Urothelium cell line (cell line): ENCODE measurements at regions not wholly inside any gene's neighbourhood (a gene's known extent, or its start where the extent isn't known, plus 50 kb on each side); places are given as distances from the start of the nearest gene placed in this dataset.

Experiments
- DNase-seq: peaks from one replicate; pipeline ENCODE4 v3.0.0; 2011; ENCODE audit warnings: low spot score, mixed read lengths
- FAIRE-seq: peaks from 2 replicates; lab custom pipeline; 2011; peaks lifted over from hg19 to GRCh38; lab: Jason Lieb, UNC

GRCh38 chr2:128466776-128467175 lies 148.1 kb upstream of the HS6ST1 start:
- no peak for FAIRE-seq

GRCh38 chr2:128467321-128467969 lies 148.8 kb upstream of the HS6ST1 start:
- FAIRE-seq: no peak

More at GRCh38 chr2:128466776-128467175, 148.1 kb upstream of the HS6ST1 start:
- no peak for DNase-seq

DNA sequence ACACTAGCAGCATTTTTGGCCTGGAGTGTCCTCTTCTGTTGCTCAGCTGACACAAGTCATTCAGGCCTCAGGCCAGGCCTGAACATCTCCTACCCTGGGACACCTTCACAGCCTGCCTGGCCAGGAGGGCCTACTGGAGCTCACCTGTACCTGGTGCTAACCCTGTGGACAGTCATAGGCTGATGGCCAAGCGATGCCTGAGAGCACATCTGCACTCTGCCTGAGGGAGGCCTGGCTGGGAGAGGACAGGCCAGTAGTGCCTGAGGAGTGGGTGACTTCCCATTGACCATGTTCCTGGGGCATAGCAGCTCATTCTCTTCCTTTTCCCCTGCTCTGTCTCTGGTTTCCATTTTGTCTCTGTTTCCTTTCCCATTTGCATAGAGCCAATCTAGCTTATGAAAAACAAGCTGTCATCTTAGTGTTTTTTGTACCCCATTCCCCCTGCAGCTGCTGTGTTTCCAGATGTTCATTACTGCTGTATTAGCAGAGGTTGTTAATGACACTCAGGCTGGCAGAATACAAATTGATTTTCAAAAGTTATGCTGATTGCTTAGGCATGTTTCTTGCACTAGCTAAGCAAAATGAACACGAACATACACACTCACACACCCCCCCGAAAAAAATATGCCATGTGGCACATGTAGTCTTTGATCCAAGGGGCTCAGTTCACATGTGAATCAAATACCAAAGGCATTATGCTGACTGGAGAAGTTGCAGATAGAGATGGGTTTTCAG lies 149.7 kb upstream of the HS6ST1 start:
- DNase-seq: no peak

More at GRCh38 chr2:128467321-128467969, 148.8 kb upstream of the HS6ST1 start:
- DNase-seq: no peak

GRCh38 chr2:128469203-128469602 lies 150.5 kb upstream of the HS6ST1 start:
- FAIRE-seq (peak; percentile 37), DNase-seq (peak; percentile 57)

More for the DNA sequence above, 149.7 kb upstream of the HS6ST1 start:
- FAIRE-seq: no peak

- FAIRE-seq (no peak), DNase-seq (no peak)
These were observed 151.2 kb upstream of the HS6ST1 start for GRCh38 chr2:128469875-128470274.

DNA sequence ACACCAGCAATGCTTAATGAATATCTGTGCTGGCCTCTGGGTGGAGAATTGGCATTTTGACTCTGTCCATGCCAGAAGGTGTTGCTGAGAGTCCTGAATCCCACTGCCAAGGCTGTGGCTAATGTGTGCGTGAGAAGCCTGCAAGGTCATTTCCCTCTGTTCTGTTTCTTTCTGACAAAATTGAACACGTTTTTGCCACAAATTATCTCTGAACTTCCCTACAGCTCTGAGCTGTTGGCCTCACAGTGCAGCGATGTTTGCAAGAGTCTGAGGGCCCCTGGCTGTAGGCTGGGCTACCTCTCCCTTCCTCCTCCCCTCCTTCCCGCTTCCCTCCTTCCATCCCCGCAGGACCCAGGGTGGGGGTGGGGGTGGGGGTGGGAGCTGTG lies 154.1 kb upstream of the HS6ST1 start:
- DNase-seq (no peak), FAIRE-seq (no peak)

DNA sequence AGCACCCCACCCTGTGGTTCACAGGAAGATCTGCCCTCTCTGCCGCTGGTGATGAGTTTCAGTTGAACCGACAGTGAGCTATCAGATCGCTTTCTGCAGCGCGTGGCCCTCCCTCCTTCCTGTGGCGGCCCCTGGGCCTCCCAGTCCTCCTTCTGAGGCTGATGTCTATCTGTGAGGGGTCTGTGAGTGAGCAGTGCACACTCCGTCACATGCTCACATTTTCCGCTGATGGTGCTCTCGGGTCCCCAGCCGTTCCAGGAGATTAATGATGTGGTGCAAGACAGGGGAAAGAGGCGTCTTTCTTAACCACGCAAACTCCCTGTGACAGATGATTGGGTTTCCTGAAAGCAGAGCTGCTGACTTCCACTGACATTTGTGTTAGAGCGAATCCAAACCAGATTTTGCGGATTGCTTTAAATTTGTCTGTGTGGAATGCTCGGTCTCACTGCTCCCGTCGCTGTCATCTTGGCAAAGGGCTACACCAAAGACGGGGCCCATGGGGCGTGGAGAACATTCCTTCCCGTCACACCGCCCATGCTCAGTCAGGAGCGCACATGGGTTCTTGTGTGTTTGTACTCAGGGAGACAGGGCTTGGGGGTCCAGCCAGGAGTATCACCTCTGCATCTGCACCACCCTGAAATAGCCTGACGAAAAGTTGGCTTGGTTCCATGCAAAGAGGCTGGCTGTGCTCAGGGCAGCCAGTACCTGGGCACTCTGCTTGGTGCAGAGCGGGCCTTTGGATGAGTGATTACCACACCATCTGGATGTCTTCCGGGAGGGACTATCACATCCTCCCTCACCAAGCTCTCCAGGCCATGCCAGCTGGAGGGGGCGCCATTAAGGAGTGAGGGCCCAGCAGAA lies 154.7 kb upstream of the HS6ST1 start:
- DNase-seq: no peak
- no peak for FAIRE-seq

DNA sequence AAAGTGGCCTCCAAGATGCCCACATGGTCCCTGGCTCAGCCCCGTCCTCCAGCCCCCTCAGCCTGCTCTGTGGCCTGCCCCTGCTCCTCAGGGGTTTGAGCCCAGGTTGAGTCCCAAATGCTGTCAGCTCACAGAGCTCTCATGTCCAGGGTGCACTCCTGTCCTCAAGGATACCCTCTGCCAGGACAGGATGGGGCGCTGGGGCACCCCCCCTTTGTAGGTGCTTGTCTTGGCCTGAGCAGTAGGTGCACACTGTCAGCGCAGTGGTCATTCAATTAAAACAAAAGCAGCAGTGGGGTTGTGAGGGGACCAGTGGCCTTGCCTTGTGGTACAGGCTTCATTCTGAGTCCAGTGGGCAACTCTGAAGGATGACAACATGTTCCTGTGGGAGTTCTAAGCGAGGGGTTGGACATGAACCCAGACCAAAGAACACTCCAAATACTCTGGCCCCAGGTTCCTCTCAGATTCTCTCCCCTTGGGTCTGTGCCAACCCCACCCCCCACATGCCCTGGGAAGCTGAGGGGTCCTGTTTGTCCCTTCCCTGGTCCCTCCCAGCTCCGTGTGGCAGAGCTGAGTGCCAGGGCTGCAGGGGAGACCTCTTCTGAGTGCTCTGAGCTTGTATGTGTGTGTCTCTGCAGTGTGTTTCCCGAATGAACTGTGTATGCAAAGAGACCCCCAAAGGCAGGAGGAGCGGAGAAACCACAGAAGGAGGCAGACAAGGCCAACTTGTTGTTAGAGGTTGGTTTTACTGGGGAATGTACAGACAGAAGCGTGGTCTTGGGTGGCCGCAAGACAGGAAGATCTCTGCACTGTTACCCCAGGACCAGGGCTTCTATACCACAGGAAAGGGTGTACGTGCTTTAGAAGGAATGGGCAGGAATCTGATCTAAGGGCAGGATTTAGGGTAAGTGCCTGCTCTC lies 155.6 kb upstream of the HS6ST1 start:
- FAIRE-seq: no peak
- DNase-seq: no peak

- no peak for DNase-seq
- no peak for FAIRE-seq
These were observed 156.3 kb upstream of the HS6ST1 start for GRCh38 chr2:128474962-128475361.

GRCh38 chr2:128475427-128476211 lies 157.0 kb upstream of the HS6ST1 start:
- FAIRE-seq: no peak
- DNase-seq: no peak

- DNase-seq (no peak), FAIRE-seq (no peak)
These were observed 158.6 kb upstream of the HS6ST1 start for GRCh38 chr2:128477026-128477820.

- no peak for DNase-seq
These were observed 159.2 kb upstream of the HS6ST1 start for GRCh38 chr2:128477891-128478290.

DNA sequence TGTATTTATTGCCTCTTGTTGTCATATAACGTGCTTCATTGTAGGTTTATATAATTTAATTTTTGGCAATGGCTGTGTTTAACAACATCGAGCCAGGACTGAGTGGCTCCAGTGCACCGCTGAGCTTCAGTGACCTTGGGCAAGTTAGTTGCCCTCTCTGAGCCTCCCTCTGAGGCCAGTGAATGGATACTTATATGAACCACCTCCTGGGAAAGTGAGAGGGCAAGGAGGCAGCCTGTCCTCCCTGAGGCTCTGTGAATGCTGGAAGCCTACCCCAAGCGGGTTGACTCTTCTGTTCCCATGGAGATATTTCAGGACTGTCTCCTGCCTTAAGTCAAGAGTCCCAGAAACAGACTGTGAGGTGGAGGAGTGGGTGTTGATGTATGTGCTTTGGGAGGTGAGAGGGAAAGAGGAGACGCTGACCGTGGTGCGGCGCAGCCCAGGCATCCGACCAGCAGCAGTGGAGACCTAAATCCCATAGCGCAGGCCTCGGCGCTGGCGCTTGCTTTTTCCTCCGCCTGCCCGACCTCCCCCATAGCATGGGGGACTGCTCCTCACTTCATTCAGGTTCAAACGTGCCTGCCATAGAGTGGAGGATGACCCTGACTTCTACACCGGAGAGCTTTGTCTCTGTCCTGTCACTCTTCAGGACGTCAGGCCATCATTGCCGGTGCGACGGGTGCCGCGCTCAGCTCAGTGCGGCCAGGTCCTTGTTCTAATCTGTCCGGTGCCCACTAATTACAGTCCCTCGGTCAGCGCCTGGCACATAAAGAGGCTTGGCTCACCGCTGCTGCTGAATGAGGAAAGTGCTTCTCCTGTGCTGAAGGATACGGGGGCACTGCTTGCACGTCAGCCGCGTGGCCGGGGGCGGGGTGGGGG lies 167.3 kb upstream of the HS6ST1 start:
- FAIRE-seq: no peak

More at GRCh38 chr2:128477891-128478290, 159.2 kb upstream of the HS6ST1 start:
- no peak for FAIRE-seq

DNA sequence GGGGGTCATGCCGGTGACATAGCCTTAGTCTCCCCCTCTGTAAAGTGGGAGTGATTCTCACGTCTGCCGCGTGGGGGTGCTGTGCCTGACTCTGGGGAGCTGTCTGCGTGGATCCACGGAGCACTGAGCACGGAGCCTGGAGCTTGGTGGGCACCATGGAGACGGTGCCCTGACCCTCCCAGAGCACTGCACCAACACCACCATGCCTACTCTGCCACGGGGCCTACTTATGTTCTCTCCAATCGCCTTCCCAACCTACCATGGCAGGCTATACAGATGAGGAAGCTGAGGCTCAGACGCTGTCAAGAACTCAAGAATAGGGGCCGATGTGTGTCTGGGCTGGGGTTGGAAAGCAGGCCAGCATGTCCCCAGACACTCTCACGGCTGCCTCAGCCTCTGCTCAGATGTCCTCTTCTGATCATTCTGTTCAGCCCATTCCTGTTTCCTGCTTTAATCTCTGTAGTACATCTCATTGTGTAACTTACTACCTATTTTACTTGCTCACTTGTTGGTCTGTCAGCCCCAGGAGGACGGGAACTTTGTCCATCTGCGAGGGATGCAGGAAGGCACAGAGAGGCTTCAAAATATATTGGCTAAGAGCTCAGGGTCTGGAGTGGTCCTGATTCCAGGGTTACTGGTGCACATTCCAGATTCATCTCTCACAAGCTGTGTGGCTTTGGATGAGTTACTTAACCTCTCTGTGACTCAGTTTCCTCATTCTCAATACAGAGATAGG lies 168.1 kb upstream of the HS6ST1 start:
- FAIRE-seq: no peak
- DNase-seq: no peak

More for the DNA sequence above, 167.3 kb upstream of the HS6ST1 start:
- DNase-seq: no peak

DNA sequence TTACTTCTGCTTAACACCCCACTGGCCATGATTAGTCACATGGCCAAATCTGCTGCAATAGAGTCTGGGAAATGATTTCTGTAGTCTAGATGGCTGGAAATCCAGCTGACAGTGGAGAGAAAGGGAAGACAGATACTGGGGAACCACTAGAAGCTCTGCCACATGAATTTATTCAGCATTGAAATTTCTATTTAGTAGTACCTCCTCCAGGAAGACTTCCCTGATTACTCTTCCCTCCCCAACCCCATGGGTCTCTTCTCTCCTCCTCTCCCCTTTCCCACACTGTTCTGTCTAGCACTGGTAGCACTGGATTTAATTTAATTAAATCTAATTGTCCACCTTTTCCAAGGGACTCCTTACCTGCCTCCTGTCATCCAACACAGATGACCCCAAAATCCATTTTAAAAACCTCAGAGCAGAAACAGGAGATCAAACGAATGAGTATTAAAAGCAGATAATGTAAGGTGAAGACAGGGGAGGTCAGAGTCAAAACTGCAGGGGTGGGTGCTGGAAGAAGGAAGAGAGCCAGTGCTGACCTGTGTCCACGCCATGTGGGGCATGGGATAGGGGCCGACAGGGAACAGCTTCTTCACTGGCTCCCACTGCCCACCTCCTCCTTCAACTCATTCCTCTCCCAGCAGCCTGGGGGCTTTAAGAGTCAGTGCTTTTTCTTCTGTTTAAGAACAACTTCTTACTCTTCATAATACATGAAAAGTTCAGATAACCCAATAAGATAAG lies 169.2 kb upstream of the HS6ST1 start:
- no peak for FAIRE-seq
- no peak for DNase-seq

GRCh38 chr2:128488434-128488833 lies 169.8 kb upstream of the HS6ST1 start:
- FAIRE-seq (no peak), DNase-seq (peak; percentile 38)
